ENCODE measurements at regions not wholly inside any gene's neighbourhood (a gene's known extent, or its start where the extent isn't known, plus 50 kb on each side); places are given as distances from the start of the nearest gene placed in this dataset.

DNA sequence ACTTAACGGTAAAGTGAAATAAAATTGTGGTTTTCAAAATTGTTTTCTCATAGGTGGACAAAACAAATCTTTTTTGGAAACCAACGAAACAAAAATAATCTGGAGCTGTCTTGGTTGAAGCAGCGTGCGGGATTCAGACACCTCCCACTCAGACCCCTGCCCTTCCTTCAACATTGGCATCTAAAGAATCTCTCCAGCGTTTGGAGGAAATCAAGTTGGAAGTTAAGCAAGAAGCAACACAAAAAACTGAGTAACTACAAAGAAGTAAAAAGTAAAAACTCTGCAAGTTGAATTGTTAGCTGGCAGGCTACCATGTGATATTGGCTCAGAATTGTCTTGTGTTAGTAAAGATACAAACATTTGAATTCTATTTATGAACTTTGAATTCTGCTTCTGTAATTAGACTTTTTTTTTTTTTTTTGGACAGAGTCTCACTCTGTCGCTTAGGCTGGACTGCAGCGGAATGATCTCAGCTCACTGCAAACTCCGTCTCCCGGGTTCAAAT, 361.0 kb upstream of the PMFBP1 start:
- H3K9ac ChIP-seq (ENCODE audit: low read length): no peak overlapping the region
- no peaks in the 10 kb centered on the region for H3K79me2 ChIP-seq (ENCODE audit: insufficient read depth, low read length)
- no peaks in the 10 kb centered on the region for H3K9me2 ChIP-seq (ENCODE audit: low read depth, low read length)

DNA sequence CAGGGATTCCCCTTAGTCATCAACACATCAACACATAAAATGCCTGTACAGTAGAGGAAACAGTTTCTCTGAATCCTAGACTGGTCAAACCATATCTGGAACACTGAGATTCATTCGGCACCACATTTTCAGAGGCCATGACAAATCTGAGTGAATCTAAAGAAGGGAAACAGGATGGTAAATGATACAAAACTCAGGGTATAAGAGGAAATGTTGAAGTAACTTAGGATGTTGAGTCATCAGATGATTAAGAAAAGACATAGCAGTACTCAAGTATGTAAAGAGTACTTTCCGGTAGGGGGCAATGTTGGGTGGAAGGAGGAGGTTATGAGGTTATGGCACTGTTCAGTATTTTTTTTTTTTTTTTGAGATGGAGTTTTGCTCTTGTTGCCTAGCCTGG, 358.5 kb upstream of the PMFBP1 start:
- no peak overlapping the region for H3K9ac ChIP-seq (ENCODE audit: low read length)
- H3K9me2 ChIP-seq (ENCODE audit: low read depth, low read length): no peaks in the 10 kb centered on the region
- no peaks in the 10 kb centered on the region for H4K20me1 ChIP-seq (ENCODE audit: insufficient read depth, low read length)
- H3K36me3 ChIP-seq (ENCODE audit: insufficient read depth, low read length): no peaks in the 10 kb centered on the region
- no peaks in the 10 kb centered on the region for H3K9me3 ChIP-seq (ENCODE audit: low read length)
- no peaks in the 10 kb centered on the region for H3F3A ChIP-seq (ENCODE audit: insufficient read depth, low read length)
- no peaks in the 10 kb centered on the region for H3K79me2 ChIP-seq (ENCODE audit: insufficient read depth, low read length)
- TF ChIP-seq, protein P1, sequence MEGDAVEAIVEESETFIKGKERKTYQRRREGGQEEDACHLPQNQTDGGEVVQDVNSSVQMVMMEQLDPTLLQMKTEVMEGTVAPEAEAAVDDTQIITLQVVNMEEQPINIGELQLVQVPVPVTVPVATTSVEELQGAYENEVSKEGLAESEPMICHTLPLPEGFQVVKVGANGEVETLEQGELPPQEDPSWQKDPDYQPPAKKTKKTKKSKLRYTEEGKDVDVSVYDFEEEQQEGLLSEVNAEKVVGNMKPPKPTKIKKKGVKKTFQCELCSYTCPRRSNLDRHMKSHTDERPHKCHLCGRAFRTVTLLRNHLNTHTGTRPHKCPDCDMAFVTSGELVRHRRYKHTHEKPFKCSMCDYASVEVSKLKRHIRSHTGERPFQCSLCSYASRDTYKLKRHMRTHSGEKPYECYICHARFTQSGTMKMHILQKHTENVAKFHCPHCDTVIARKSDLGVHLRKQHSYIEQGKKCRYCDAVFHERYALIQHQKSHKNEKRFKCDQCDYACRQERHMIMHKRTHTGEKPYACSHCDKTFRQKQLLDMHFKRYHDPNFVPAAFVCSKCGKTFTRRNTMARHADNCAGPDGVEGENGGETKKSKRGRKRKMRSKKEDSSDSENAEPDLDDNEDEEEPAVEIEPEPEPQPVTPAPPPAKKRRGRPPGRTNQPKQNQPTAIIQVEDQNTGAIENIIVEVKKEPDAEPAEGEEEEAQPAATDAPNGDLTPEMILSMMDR (IDR thresholded peaks at IDR 0.05; ENCODE audit: low read length): peak; percentile 65; the same call in 1 of the 2 replicates
- TF ChIP-seq EZH2 (IDR thresholded peaks at IDR 0.05; ENCODE audit: borderline replicate concordance, low read length): no peak
- no peak overlapping the region for H2AFZ ChIP-seq (ENCODE audit: low read length)
- no peaks in the 10 kb centered on the region for H3K4me1 ChIP-seq (ENCODE audit: insufficient read depth, low read length, severe bottlenecking)
- H3K27me3 ChIP-seq (ENCODE audit: insufficient read depth, low read length): no peaks in the 10 kb centered on the region
- no peak overlapping the region for H3K4me2 ChIP-seq (ENCODE audit: low read length)
- H3K27ac ChIP-seq (ENCODE audit: low read depth, low read length, poor library complexity, severe bottlenecking): no peak overlapping the region
- no peak overlapping the region for H3K4me3 ChIP-seq (ENCODE audit: low read depth, low read length, poor library complexity, severe bottlenecking)

More for the DNA sequence above, 361.0 kb upstream of the PMFBP1 start:
- TF ChIP-seq, protein P1 (IDR thresholded peaks at IDR 0.05; ENCODE audit: low read length): no peak
- TF ChIP-seq EZH2 (IDR thresholded peaks at IDR 0.05; ENCODE audit: borderline replicate concordance, low read length): no peak
- H4K20me1 ChIP-seq (ENCODE audit: insufficient read depth, low read length): no peaks in the 10 kb centered on the region
- H3K27me3 ChIP-seq (ENCODE audit: insufficient read depth, low read length): no peaks in the 10 kb centered on the region
- no peak overlapping the region for H3K4me3 ChIP-seq (ENCODE audit: low read depth, low read length, poor library complexity, severe bottlenecking)
- H3K27ac ChIP-seq (ENCODE audit: low read depth, low read length, poor library complexity, severe bottlenecking): no peak overlapping the region
- H3K36me3 ChIP-seq (ENCODE audit: insufficient read depth, low read length): no peaks in the 10 kb centered on the region
- no peaks in the 10 kb centered on the region for H3K9me3 ChIP-seq (ENCODE audit: low read length)
- H3K4me1 ChIP-seq (ENCODE audit: insufficient read depth, low read length, severe bottlenecking): no peaks in the 10 kb centered on the region
- H3K4me2 ChIP-seq (ENCODE audit: low read length): no peak overlapping the region
- no peaks in the 10 kb centered on the region for H3F3A ChIP-seq (ENCODE audit: insufficient read depth, low read length)
- H2AFZ ChIP-seq (ENCODE audit: low read length): no peak overlapping the region

DNA sequence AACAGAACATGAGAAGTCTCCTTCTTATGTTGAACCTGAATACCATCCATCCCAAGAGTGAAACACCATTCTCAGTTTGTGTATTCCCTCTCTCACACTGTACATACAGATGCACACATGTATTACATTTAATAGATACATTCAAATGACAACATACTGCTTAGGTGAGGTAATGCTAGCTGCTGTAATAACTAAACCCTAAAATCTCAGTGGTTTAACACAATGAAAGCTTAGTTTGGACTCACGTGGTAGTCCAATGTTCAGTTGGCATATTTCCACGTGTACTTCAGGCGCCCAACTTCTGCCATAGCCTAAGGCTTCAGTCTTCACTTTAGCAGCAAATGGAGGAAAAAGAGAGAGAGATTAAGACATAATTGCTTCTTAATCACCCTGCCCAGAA, 351.1 kb upstream of the PMFBP1 start:
- Histone ChIP-seq H3K27ac (ENCODE audit: low read depth, low read length, poor library complexity, severe bottlenecking) (no peak overlapping the region), H3K9me2 (ENCODE audit: low read depth, low read length) (no peaks in the 10 kb centered on the region), H2AFZ (ENCODE audit: low read length) (no peak overlapping the region), H3K79me2 (ENCODE audit: insufficient read depth, low read length) (no peaks in the 10 kb centered on the region), H3K4me1 (ENCODE audit: insufficient read depth, low read length, severe bottlenecking) (no peaks in the 10 kb centered on the region), H3K9ac (ENCODE audit: low read length) (no peak overlapping the region), H3K36me3 (ENCODE audit: insufficient read depth, low read length) (peaks cover 13% of the 10 kb centered on the region; the same call in 1 of the 2 replicates), H3K27me3 (ENCODE audit: insufficient read depth, low read length) (no peaks in the 10 kb centered on the region), H4K20me1 (ENCODE audit: insufficient read depth, low read length) (no peaks in the 10 kb centered on the region), H3K4me2 (ENCODE audit: low read length) (no peak overlapping the region), H3K9me3 (ENCODE audit: low read length) (peaks cover 6% of the 10 kb centered on the region; the same call in 1 of the 2 replicates), H3K4me3 (ENCODE audit: low read depth, low read length, poor library complexity, severe bottlenecking) (no peak overlapping the region), H3F3A (ENCODE audit: insufficient read depth, low read length) (no peaks in the 10 kb centered on the region)
- no peak for TF ChIP-seq EZH2 (IDR thresholded peaks at IDR 0.05; ENCODE audit: borderline replicate concordance, low read length)
- TF ChIP-seq, protein P1 (IDR thresholded peaks at IDR 0.05; ENCODE audit: low read length): no peak

Data from OCI-LY1 (cell line).